Hepatocyte (in vitro differentiated cells): ENCODE measurements at regions not wholly inside any gene's neighbourhood (a gene's known extent, or its start where the extent isn't known, plus 50 kb on each side); places are given as distances from the start of the nearest gene placed in this dataset.

Experiments used
- CTCF ChIP-seq: fragments of 200-600 bp; sonication (generic); IDR thresholded peaks from 2 replicates; pipeline ENCODE4 v1.5.1; 2016; ENCODE audit warnings: antibody characterized with exemption, mild to moderate bottlenecking; ENCODE audit not compliant: poor library complexity
- EZH2 ChIP-seq: fragments of 200-600 bp; sonication (generic); IDR thresholded peaks from 2 replicates; pipeline ENCODE4 v1.6.1; 2016; ENCODE audit warnings: antibody characterized with exemption, mild to moderate bottlenecking, borderline replicate concordance
- EZH2phosphoT487 ChIP-seq: fragments of 200-600 bp; sonication (generic); IDR thresholded peaks from one replicate; pipeline ENCODE4 v1.6.1; 2018; ENCODE audit warnings: antibody characterized with exemption, mild to moderate bottlenecking, low read depth, moderate library complexity; ENCODE audit not compliant: unreplicated experiment, severe bottlenecking

DNA sequence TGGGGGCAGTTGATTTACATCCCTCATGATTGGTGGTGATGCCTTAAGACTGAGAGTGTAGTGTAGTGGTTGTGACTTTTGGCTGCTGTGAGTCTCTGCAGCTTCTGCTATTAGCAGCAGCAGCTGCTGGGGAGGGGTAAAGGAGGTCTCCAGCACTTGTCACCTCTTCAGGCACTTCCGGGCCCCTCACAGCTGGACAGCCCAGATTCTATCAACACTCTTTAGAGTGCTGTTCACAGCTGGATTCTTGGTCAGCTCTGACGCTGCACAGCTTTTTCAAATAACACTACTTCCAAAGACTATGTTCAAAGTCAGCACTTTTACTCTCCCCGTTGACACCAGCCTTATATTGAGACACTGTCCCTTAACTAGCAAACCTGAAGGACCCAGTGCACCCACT lies 396.0 kb downstream of the MEIS1 start:
- TF ChIP-seq EZH2phosphoT487, result no peak
- TF ChIP-seq CTCF, result no peak
- no peak for TF ChIP-seq EZH2
